ENCODE measurements at regions not wholly inside any gene's neighbourhood (a gene's known extent, or its start where the extent isn't known, plus 50 kb on each side); places are given as distances from the start of the nearest gene placed in this dataset.

GRCh38 chr20:63086421-63087235 is 79.9 kb upstream of the BHLHE23 start:
- WGBS: 76% methylated on average over 36 of the region's 36 CpGs
- Histone ChIP-seq H3K4me1 (ENCODE audit: insufficient read depth) (no peaks in the 10 kb centered on the region), H3K36me3 (ENCODE audit: insufficient read depth) (no peaks in the 10 kb centered on the region), H3K27ac (ENCODE audit: low read depth) (no peak overlapping the region), H3K4me3 (ENCODE audit: low read depth, low read length) (no peak overlapping the region)
- no peak for DNase-seq (ENCODE audit: extremely low spot score)

GRCh38 chr20:63085151-63085861 is 78.5 kb upstream of the BHLHE23 start:
- no peaks in the 10 kb centered on the region for H3K36me3 ChIP-seq (ENCODE audit: insufficient read depth)
- no peak overlapping the region for H3K4me3 ChIP-seq (ENCODE audit: low read depth, low read length)
- 57% methylated on average over 34 of the region's 34 CpGs for WGBS
- H3K4me1 ChIP-seq (ENCODE audit: insufficient read depth): no peaks in the 10 kb centered on the region
- no peak overlapping the region for H3K27ac ChIP-seq (ENCODE audit: low read depth)
- no peak for DNase-seq (ENCODE audit: extremely low spot score)

- Histone ChIP-seq H3K27ac (ENCODE audit: low read depth) (no peak overlapping the region), H3K4me3 (ENCODE audit: low read depth, low read length) (no peak overlapping the region), H3K4me1 (ENCODE audit: insufficient read depth) (no peaks in the 10 kb centered on the region), H3K36me3 (ENCODE audit: insufficient read depth) (no peaks in the 10 kb centered on the region)
- WGBS: 60% methylated on average over 15 of the region's 15 CpGs
- no peak for DNase-seq (ENCODE audit: extremely low spot score)
Measured at GRCh38 chr20:63084563-63084927, 77.8 kb upstream of the BHLHE23 start.

DNA sequence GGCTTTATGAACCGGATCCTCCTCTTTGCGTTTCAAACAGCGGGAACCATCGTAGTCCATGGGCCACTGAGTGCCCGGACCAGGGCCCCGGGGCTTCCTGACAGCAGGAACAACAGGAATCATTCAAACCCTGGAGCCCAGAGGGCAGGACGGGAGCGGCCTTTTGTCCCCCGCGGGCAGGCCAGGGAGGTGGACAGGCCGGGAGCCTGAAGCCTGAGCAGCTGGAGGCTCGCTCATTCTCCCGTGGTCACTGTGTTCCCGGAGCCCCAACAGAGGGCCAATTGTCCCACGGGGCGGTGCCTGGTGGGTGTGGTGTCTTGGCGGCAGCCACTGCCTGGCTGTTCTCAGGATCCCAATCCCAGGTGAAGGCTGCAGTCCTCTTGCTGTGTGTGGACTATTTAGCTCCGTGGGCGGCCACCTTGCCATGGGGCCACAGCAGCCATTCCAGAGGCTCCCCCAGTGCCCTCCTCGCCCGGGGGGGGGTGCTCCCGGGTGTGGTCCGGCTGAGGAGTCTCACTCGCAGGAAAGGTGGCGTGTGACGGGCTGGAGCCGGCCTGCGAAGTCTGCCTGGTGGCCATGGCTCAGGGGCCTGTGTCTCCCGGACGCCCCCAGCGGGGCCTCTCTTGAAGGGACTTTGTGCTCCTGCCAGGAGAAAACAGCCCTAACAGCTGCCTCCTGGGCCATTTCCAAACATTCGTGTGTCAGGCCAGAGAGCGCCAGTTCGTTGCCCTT is 77.2 kb upstream of the BHLHE23 start:
- Histone ChIP-seq H3K27ac (ENCODE audit: low read depth) (no peak overlapping the region), H3K4me3 (ENCODE audit: low read depth, low read length) (no peak overlapping the region), H3K36me3 (ENCODE audit: insufficient read depth) (no peaks in the 10 kb centered on the region), H3K4me1 (ENCODE audit: insufficient read depth) (no peaks in the 10 kb centered on the region)
- WGBS: 75% methylated on average over 34 of the region's 34 CpGs
- no peak for DNase-seq (ENCODE audit: extremely low spot score)

GRCh38 chr20:63082939-63083735 is 76.4 kb upstream of the BHLHE23 start:
- no peaks in the 10 kb centered on the region for H3K4me1 ChIP-seq (ENCODE audit: insufficient read depth)
- no peaks in the 10 kb centered on the region for H3K36me3 ChIP-seq (ENCODE audit: insufficient read depth)
- DNase-seq (ENCODE audit: extremely low spot score): no peak
- H3K27ac ChIP-seq (ENCODE audit: low read depth): no peak overlapping the region
- no peak overlapping the region for H3K4me3 ChIP-seq (ENCODE audit: low read depth, low read length)
- WGBS: 85% methylated on average over 23 of the region's 23 CpGs

DNA sequence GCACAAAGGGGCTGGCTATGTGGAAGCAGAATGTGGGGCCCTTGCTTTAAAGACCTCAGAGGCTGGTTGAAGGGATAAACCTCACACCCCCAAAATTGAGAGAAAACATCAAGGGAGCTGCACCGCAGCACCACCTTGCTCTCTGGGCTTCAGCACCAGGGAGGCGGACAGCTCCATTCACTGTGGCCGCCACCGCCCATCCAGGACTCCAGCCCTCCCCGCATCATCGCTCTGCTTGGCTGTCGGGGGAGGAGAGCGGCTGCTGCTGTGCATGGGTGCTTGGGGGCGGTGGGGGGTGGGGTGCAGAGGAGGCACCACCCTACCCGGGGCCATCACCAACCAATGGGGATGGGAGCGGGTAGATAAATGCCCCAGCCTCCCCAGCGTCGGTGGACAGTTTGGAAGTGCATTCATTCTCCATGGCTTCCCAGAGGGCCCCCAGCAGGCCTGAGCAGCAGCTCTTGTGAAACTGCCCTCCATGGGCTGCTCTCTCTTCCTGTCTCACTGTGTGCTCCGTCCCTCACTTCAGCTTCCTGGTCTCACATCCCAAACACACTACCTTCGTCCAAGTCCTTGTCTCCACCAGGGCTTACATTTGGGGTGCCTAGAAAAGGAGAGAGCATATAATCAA is 75.7 kb upstream of the BHLHE23 start:
- Histone ChIP-seq H3K4me3 (ENCODE audit: low read depth, low read length) (no peak overlapping the region), H3K36me3 (ENCODE audit: insufficient read depth) (no peaks in the 10 kb centered on the region), H3K27ac (ENCODE audit: low read depth) (no peak overlapping the region), H3K4me1 (ENCODE audit: insufficient read depth) (no peaks in the 10 kb centered on the region)
- DNase-seq (ENCODE audit: extremely low spot score): no peak
- WGBS: 10% methylated on average over 15 of the region's 15 CpGs

GRCh38 chr20:63081831-63082230 is 75.1 kb upstream of the BHLHE23 start:
- Histone ChIP-seq H3K4me1 (ENCODE audit: insufficient read depth) (no peaks in the 10 kb centered on the region), H3K4me3 (ENCODE audit: low read depth, low read length) (no peak overlapping the region), H3K36me3 (ENCODE audit: insufficient read depth) (no peaks in the 10 kb centered on the region), H3K27ac (ENCODE audit: low read depth) (no peak overlapping the region)
- no peak for DNase-seq (ENCODE audit: extremely low spot score)
- WGBS: 46% methylated on average over 10 of the region's 10 CpGs

DNA sequence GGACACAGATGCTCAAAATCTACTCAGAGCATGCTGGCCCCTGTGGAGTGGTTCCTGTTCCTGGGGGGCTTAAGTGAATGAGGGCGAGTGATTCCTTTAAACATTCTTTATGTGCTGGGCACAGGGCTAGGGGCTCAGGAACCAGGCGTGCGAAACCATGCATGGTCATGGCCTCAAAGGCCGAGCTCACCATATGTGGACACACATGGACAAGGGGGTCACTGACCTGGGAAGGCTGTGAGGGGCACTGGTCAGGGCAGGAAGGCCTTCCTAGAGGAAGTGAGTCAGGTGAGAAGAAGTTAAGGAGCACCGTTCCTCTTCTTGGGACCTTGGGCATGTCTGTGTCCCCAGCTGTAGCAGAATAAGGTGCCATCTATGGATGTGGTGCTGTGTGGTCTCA is 74.6 kb upstream of the BHLHE23 start:
- no peak overlapping the region for H3K4me3 ChIP-seq (ENCODE audit: low read depth, low read length)
- WGBS: 80% methylated on average over 5 of the region's 5 CpGs
- H3K27ac ChIP-seq (ENCODE audit: low read depth): no peak overlapping the region
- no peaks in the 10 kb centered on the region for H3K36me3 ChIP-seq (ENCODE audit: insufficient read depth)
- DNase-seq (ENCODE audit: extremely low spot score): no peak
- no peaks in the 10 kb centered on the region for H3K4me1 ChIP-seq (ENCODE audit: insufficient read depth)

GRCh38 chr20:63080811-63081210 is 74.0 kb upstream of the BHLHE23 start:
- no peaks in the 10 kb centered on the region for H3K4me1 ChIP-seq (ENCODE audit: insufficient read depth)
- 72% methylated on average over 4 of the region's 4 CpGs for WGBS
- no peak overlapping the region for H3K4me3 ChIP-seq (ENCODE audit: low read depth, low read length)
- H3K27ac ChIP-seq (ENCODE audit: low read depth): no peak overlapping the region
- H3K36me3 ChIP-seq (ENCODE audit: insufficient read depth): no peaks in the 10 kb centered on the region
- DNase-seq (ENCODE audit: extremely low spot score): no peak

DNA sequence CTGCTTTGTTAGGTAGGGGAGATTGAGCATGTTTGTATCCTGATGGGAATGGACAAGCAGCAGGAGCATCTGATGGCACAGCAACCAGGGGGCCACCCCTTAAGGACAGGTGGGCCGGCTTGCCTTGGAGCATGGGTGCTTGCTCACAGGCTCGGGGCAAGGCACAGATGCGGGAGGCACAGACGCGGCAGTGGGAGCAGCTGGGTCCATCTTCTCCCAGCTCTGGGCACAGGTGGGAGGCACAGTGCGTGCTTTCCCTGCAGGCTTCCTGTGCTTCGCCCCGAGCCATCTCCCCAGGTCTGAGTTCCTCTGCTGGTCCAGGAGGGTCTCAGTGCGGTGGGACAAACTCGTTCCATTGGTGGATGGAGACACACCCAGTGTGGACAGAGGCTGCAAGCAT is 73.6 kb upstream of the BHLHE23 start:
- Histone ChIP-seq H3K4me3 (ENCODE audit: low read depth, low read length) (no peak overlapping the region), H3K4me1 (ENCODE audit: insufficient read depth) (no peaks in the 10 kb centered on the region), H3K27ac (ENCODE audit: low read depth) (no peak overlapping the region), H3K36me3 (ENCODE audit: insufficient read depth) (no peaks in the 10 kb centered on the region)
- no peak for DNase-seq (ENCODE audit: extremely low spot score)
- 83% methylated on average over 10 of the region's 10 CpGs for WGBS

DNA sequence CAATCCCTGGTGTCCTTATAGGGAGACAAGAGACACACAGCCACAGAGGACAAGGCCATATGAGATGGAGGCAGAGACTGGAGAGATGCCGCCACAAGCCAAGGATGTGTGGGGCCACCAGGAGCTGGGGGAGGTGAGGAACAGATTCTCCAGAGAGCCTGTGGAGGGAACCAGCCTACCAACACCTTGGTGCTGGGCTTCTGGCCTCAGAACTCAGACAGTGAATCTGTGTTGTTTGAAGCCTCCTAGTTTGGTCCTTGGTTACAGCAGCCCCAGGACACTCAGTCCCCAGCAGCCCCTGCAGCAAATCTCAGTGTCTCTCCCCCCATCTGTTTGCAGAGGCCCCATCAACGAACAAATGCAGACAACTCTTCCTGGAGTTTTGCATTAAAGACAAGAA is 73.2 kb upstream of the BHLHE23 start:
- no peaks in the 10 kb centered on the region for H3K36me3 ChIP-seq (ENCODE audit: insufficient read depth)
- H3K4me3 ChIP-seq (ENCODE audit: low read depth, low read length): no peak overlapping the region
- 58% methylated on average over 2 of the region's 2 CpGs for WGBS
- H3K4me1 ChIP-seq (ENCODE audit: insufficient read depth): no peaks in the 10 kb centered on the region
- DNase-seq (ENCODE audit: extremely low spot score): no peak
- no peak overlapping the region for H3K27ac ChIP-seq (ENCODE audit: low read depth)

DNA sequence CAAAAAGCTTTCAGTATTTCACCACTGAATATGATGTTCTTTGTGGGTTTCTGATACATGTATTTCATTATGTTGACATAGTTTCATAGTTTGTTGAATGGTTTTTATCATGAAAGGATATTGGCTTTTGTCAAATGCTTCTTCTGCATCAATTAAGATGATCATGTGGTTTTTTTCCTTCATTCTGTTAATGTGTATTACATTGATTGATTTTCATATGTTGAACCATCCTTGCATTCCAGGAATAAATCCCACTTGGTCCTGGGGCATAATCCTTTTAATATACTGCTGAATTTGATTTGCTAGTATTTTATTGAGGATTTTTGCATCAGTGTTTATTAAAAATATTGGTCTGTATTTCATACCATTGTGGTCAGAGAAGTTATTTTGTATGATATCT is 70.9 kb upstream of the BHLHE23 start:
- no peaks in the 10 kb centered on the region for H3K4me1 ChIP-seq (ENCODE audit: insufficient read depth)
- no peak overlapping the region for H3K27ac ChIP-seq (ENCODE audit: low read depth)
- no peak overlapping the region for H3K4me3 ChIP-seq (ENCODE audit: low read depth, low read length)
- no peaks in the 10 kb centered on the region for H3K36me3 ChIP-seq (ENCODE audit: insufficient read depth)
- no peak for DNase-seq (ENCODE audit: extremely low spot score)

- H3K36me3 ChIP-seq (ENCODE audit: insufficient read depth): no peaks in the 10 kb centered on the region
- DNase-seq (ENCODE audit: extremely low spot score): no peak
- no peak overlapping the region for H3K4me3 ChIP-seq (ENCODE audit: low read depth, low read length)
- no peaks in the 10 kb centered on the region for H3K4me1 ChIP-seq (ENCODE audit: insufficient read depth)
- WGBS: 83% methylated on average over 5 of the region's 5 CpGs
- H3K27ac ChIP-seq (ENCODE audit: low read depth): no peak overlapping the region
Measured at GRCh38 chr20:63076421-63076820, 69.7 kb upstream of the BHLHE23 start.

Data from urinary bladder (tissue), 3 donors.